Mesenchymal stem cell (in vitro differentiated cells and primary cell): ENCODE measurements at regions not wholly inside any gene's neighbourhood (a gene's known extent, or its start where the extent isn't known, plus 50 kb on each side); places are given as distances from the start of the nearest gene placed in this dataset.
A peak's percentile ranks its signal among the peaks of the same experiment; 100 is the strongest.

Experiments used
- DNase-seq: peaks from one replicate; pipeline ENCODE4 v3.0.0-alpha.2; 2013
- H2AFZ ChIP-seq: one replicate; pipeline ENCODE4 v1.6.1; 2013; ENCODE audit warnings: low read depth, mild to moderate bottlenecking, control low read depth, inconsistent platforms, low read length, moderate library complexity
- H2AK5ac ChIP-seq: 2 replicates; pipeline ENCODE4 v1.6.1; 2013; ENCODE audit warnings: low read length, moderate library complexity, mild to moderate bottlenecking, inconsistent platforms; ENCODE audit not compliant: severe bottlenecking
- H2BK120ac ChIP-seq: one replicate; pipeline ENCODE4 v1.6.1; 2013; ENCODE audit warnings: low read depth, mild to moderate bottlenecking, inconsistent platforms, low read length, moderate library complexity
- H2BK12ac ChIP-seq, 2 experiments: one replicate each; pipeline ENCODE4 v1.6.1; 2013; ENCODE audit warnings: inconsistent platforms in 2 of 2, low read length in 2 of 2, mild to moderate bottlenecking in 2 of 2, moderate library complexity in 2 of 2, control low read depth in 1 of 2
- H2BK15ac ChIP-seq: one replicate; pipeline ENCODE4 v1.6.1; 2013; ENCODE audit warnings: mild to moderate bottlenecking, low read depth, inconsistent platforms; ENCODE audit not compliant: poor library complexity, severe bottlenecking
- H2BK5ac ChIP-seq: 2 replicates; pipeline ENCODE4 v1.6.1; 2013; ENCODE audit warnings: low read depth, mild to moderate bottlenecking, low read length, control low read depth, inconsistent platforms; ENCODE audit not compliant: poor library complexity, severe bottlenecking
- H3K14ac ChIP-seq, 2 experiments: one replicate each; pipeline ENCODE4 v1.6.1; 2013; ENCODE audit warnings: inconsistent platforms in 2 of 2, low read length in 2 of 2, control low read depth in 1 of 2, mild to moderate bottlenecking in 1 of 2, moderate library complexity in 1 of 2
- H3K18ac ChIP-seq, 2 experiments: one replicate each; pipeline ENCODE4 v1.6.1; 2013; ENCODE audit warnings: inconsistent platforms in 2 of 2, low read length in 2 of 2, control low read depth in 1 of 2, low read depth in 1 of 2, mild to moderate bottlenecking in 1 of 2
- H3K23ac ChIP-seq, 2 experiments: one replicate each; pipeline ENCODE4 v1.6.1; 2013; ENCODE audit warnings: inconsistent platforms in 2 of 2, low read length in 2 of 2, mild to moderate bottlenecking in 2 of 2, moderate library complexity in 2 of 2, control low read depth in 1 of 2
- H3K27ac ChIP-seq: 2 replicates; pipeline ENCODE4 v1.5.1; 2013; ENCODE audit warnings: mild to moderate bottlenecking, moderate library complexity, low read length, control low read depth, inconsistent platforms; ENCODE audit not compliant: poor library complexity, severe bottlenecking
- H3K27me3 ChIP-seq, 2 experiments: 2 replicates each; pipeline versions ENCODE4 v1.6.1 to v1.7.0; 2013; ENCODE audit warnings: low read length in 2 of 2, mild to moderate bottlenecking in 2 of 2, moderate library complexity in 2 of 2, control low read depth in 1 of 2, inconsistent platforms in 1 of 2; ENCODE audit not compliant: control insufficient read depth in 1 of 2, insufficient read depth in 1 of 2
- H3K36me3 ChIP-seq, 2 experiments: 2 replicates each; pipeline versions ENCODE4 v1.6.1 to v1.7.0; 2013; ENCODE audit warnings: low read length in 2 of 2, control low read depth in 1 of 2, inconsistent platforms in 1 of 2, low read depth in 1 of 2, mild to moderate bottlenecking in 1 of 2; ENCODE audit not compliant: insufficient read depth in 2 of 2, control insufficient read depth in 1 of 2
- H3K4ac ChIP-seq, 2 experiments: one replicate each; pipeline ENCODE4 v1.6.1; 2013; ENCODE audit warnings: inconsistent platforms in 2 of 2, low read length in 2 of 2, mild to moderate bottlenecking in 2 of 2, moderate library complexity in 2 of 2, control low read depth in 1 of 2, low read depth in 1 of 2
- H3K4me1 ChIP-seq: 2 replicates; pipeline ENCODE4 v1.6.1; 2013; ENCODE audit warnings: low read depth, low read length, control low read depth; ENCODE audit not compliant: control insufficient read depth, insufficient read depth
- H3K4me2 ChIP-seq: 2 replicates; pipeline ENCODE4 v1.6.1; 2013; ENCODE audit warnings: low read length, mild to moderate bottlenecking, inconsistent platforms; ENCODE audit not compliant: poor library complexity, severe bottlenecking
- H3K4me3 ChIP-seq, 2 experiments: 2 replicates each; pipeline versions ENCODE4 v1.5.1 to v1.7.0; 2013; ENCODE audit warnings: low read length in 2 of 2, mild to moderate bottlenecking in 2 of 2, control low read depth in 1 of 2, low read depth in 1 of 2; ENCODE audit not compliant: insufficient read depth in 1 of 2
- H3K79me1 ChIP-seq: replicated peaks from 2 replicates; pipeline ENCODE4 v1.6.1; 2013; ENCODE audit warnings: mild to moderate bottlenecking, control low read depth, low read length, inconsistent platforms; ENCODE audit not compliant: poor library complexity, severe bottlenecking
- H3K9ac ChIP-seq: 2 replicates; pipeline ENCODE4 v1.7.0; 2013; ENCODE audit warnings: mild to moderate bottlenecking, low read length, moderate library complexity
- H3K9me3 ChIP-seq: 2 replicates; pipeline ENCODE4 v1.7.0; 2013; ENCODE audit warnings: mild to moderate bottlenecking, low read length; ENCODE audit not compliant: control insufficient read depth
- H4K8ac ChIP-seq: one replicate; pipeline ENCODE4 v1.6.1; 2013; ENCODE audit warnings: inconsistent platforms, mild to moderate bottlenecking, low read length, moderate library complexity
- H4K91ac ChIP-seq: one replicate; pipeline ENCODE4 v1.6.1; 2013; ENCODE audit warnings: mild to moderate bottlenecking, low read length, inconsistent platforms
- WGBS: methylation state at CpG from one replicate; pipeline ENCODE4 v1.1.7; 2013; ENCODE audit warnings: mixed read lengths; 5-methylcytosine and 5-hydroxymethylcytosine counted together

GRCh38 chr5:20348321-20348720 is 360.3 kb upstream of the CDH18 start:
- Histone ChIP-seq H3K4me3 (no peak overlapping the region), H3K4ac (no peak overlapping the region), H3K27ac (no peak overlapping the region), H3K36me3 (no peaks in the 10 kb centered on the region), H4K91ac (no peak overlapping the region), H2BK120ac (no peak overlapping the region), H4K8ac (no peak overlapping the region), H2BK12ac (no peak overlapping the region), H2BK15ac (no peak overlapping the region), H3K9ac (no peak overlapping the region), H2AK5ac (no peak overlapping the region), H3K14ac (no peak overlapping the region), H3K9me3 (peaks cover 17% of the 10 kb centered on the region), H3K4me1 (no peaks in the 10 kb centered on the region), H2BK5ac (no peak overlapping the region), H2AFZ (no peak overlapping the region), H3K27me3 (no peaks in the 10 kb centered on the region), H3K79me1 (no peaks in the 10 kb centered on the region), H3K4me2 (no peak overlapping the region), H3K18ac (no peak overlapping the region), H3K23ac (no peak overlapping the region)
- no peak for DNase-seq
- WGBS: 67% methylated on average over 1 of the region's 1 CpG

DNA sequence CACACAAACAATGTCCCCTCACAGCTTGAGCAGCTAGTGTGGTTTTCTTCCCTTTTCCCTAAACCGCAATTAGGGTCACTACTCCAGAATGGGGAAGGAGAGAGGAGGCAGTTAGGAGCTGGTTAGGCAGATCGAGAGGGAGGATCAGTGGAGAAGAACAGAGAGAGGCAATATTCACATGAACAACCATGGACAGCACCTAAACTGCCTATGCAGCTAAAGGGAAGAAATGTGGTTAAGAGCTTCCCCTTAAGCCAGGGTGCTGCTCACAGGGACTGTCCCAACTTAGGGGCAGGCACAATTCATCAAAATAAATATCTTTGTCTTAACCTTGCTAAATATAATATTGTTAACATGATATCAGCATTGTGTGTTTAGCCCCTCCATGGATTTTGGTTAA is 359.3 kb upstream of the CDH18 start:
- no peak overlapping the region for H3K27ac ChIP-seq
- H2BK12ac ChIP-seq: no peak overlapping the region
- H2AK5ac ChIP-seq: no peak overlapping the region
- no peak for DNase-seq
- H3K4me1 ChIP-seq: no peaks in the 10 kb centered on the region
- H3K9ac ChIP-seq: no peak overlapping the region
- no peaks in the 10 kb centered on the region for H3K27me3 ChIP-seq
- no peak overlapping the region for H3K23ac ChIP-seq
- no peak overlapping the region for H2BK15ac ChIP-seq
- no peak overlapping the region for H2AFZ ChIP-seq
- H3K4ac ChIP-seq: no peak overlapping the region
- no peak overlapping the region for H3K18ac ChIP-seq
- no peak overlapping the region for H4K8ac ChIP-seq
- peaks cover 17% of the 10 kb centered on the region for H3K9me3 ChIP-seq
- no peak overlapping the region for H3K4me3 ChIP-seq
- H3K4me2 ChIP-seq: no peak overlapping the region
- no peaks in the 10 kb centered on the region for H3K79me1 ChIP-seq
- H3K14ac ChIP-seq: no peak overlapping the region
- H2BK5ac ChIP-seq: no peak overlapping the region
- WGBS: 100% methylated on average over 1 of the region's 2 CpGs
- no peaks in the 10 kb centered on the region for H3K36me3 ChIP-seq
- peak overlapping the region; percentile 6 for H4K91ac ChIP-seq
- no peak overlapping the region for H2BK120ac ChIP-seq

DNA sequence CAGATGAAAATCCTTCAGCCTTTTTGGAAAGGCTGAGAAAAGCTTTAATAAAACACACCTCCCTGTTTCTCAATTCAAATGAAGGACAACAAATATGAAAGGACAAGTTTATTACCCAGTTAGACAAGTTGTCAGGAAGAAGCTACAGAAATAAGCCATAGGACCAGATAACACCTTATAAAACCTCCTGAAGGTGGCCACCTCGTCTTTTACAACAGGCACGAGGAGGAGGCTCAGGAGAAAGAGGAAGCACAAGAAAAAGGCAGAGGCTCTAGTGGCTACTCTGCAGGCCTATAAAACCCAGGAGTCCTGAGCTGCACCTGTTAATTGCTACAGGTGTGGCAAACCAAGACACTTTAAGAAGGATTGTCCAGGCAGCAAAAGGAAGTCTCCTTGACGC is 352.1 kb upstream of the CDH18 start:
- H2BK5ac ChIP-seq: no peak overlapping the region
- no peak for DNase-seq
- WGBS: 61% methylated on average over 3 of the region's 3 CpGs

DNA sequence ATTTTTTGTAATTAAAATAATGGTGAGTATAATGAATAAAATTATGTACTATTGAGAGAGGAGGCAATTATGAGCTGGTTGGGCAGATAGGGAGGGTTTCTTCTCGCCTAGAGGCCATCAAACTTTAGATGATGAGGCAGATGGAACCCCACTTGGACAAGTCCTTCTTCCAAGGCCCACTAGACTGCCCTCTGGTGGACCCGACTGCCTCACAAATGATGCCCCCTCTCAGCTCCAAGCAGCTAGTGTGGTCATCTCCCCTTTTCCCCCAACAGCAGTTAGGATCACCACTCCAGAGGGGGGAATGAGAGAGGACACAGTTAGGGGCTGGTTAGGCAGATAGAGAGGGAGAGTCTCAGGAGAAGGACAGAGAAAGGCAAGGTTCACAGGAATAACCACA is 348.0 kb upstream of the CDH18 start:
- Histone ChIP-seq H2BK5ac (no peak overlapping the region), H3K4ac (no peak overlapping the region), H3K14ac (no peak overlapping the region), H3K27ac (no peak overlapping the region), H3K9me3 (peaks cover 2% of the 10 kb centered on the region), H3K23ac (no peak overlapping the region), H4K8ac (no peak overlapping the region), H4K91ac (no peak overlapping the region), H3K9ac (no peak overlapping the region), H2AK5ac (no peak overlapping the region), H2AFZ (no peak overlapping the region), H3K4me1 (no peaks in the 10 kb centered on the region), H3K36me3 (no peaks in the 10 kb centered on the region), H3K79me1 (no peaks in the 10 kb centered on the region), H3K27me3 (no peaks in the 10 kb centered on the region), H3K4me3 (no peak overlapping the region), H2BK15ac (no peak overlapping the region), H3K4me2 (no peak overlapping the region), H2BK120ac (no peak overlapping the region), H3K18ac (no peak overlapping the region), H2BK12ac (no peak overlapping the region)
- no CpG with 5 or more reads among the region's 2 CpGs for WGBS
- no peak for DNase-seq

More for the DNA sequence above, 352.1 kb upstream of the CDH18 start:
- Histone ChIP-seq H3K4ac (no peak overlapping the region), H3K14ac (no peak overlapping the region), H2BK15ac (no peak overlapping the region), H2BK12ac (no peak overlapping the region), H3K4me1 (no peaks in the 10 kb centered on the region), H3K9ac (no peak overlapping the region), H3K23ac (no peak overlapping the region), H3K79me1 (no peaks in the 10 kb centered on the region), H3K27me3 (no peaks in the 10 kb centered on the region), H3K36me3 (no peaks in the 10 kb centered on the region), H3K27ac (no peak overlapping the region), H3K9me3 (peaks cover 2% of the 10 kb centered on the region), H4K8ac (no peak overlapping the region), H2AK5ac (no peak overlapping the region), H3K4me3 (no peak overlapping the region), H2AFZ (no peak overlapping the region), H3K4me2 (no peak overlapping the region), H4K91ac (no peak overlapping the region), H3K18ac (no peak overlapping the region), H2BK120ac (no peak overlapping the region)
